ENCODE measurements at regions not wholly inside any gene's neighbourhood (a gene's known extent, or its start where the extent isn't known, plus 50 kb on each side); places are given as distances from the start of the nearest gene placed in this dataset.
A peak's percentile ranks its signal among the peaks of the same experiment; 100 is the strongest.

- no peak for DNase-seq (ENCODE audit: low read depth)
Measured at GRCh38 chr6:113496166-113496565, 361.0 kb upstream of the MARCKS start.

- DNase-seq (ENCODE audit: low read depth), result no peak
Measured at GRCh38 chr6:113500221-113500620, 356.9 kb upstream of the MARCKS start.

GRCh38 chr6:113505084-113505699, 352.0 kb upstream of the MARCKS start:
- DNase-seq (ENCODE audit: low read depth), result no peak

GRCh38 chr6:113508249-113508648, 348.9 kb upstream of the MARCKS start:
- no peak for DNase-seq (ENCODE audit: low read depth)

- no peak for DNase-seq (ENCODE audit: low read depth)
Measured at GRCh38 chr6:113511100-113511499, 346.0 kb upstream of the MARCKS start.

- no peak for DNase-seq (ENCODE audit: low read depth)
Measured at GRCh38 chr6:113512576-113512975, 344.6 kb upstream of the MARCKS start.

GRCh38 chr6:113513086-113513485, 344.1 kb upstream of the MARCKS start:
- DNase-seq (ENCODE audit: low read depth), result no peak

- DNase-seq (ENCODE audit: low read depth), result no peak
Measured at GRCh38 chr6:113522376-113522775, 334.8 kb upstream of the MARCKS start.

- DNase-seq (ENCODE audit: low read depth), result no peak
Measured at GRCh38 chr6:113524826-113525225, 332.3 kb upstream of the MARCKS start.

GRCh38 chr6:113526553-113526952, 330.6 kb upstream of the MARCKS start:
- no peak for DNase-seq (ENCODE audit: low read depth)

- DNase-seq (ENCODE audit: low read depth), result no peak
Measured at GRCh38 chr6:113526995-113527394, 330.1 kb upstream of the MARCKS start.

GRCh38 chr6:113528111-113528510, 329.0 kb upstream of the MARCKS start:
- no peak for DNase-seq (ENCODE audit: low read depth)

GRCh38 chr6:113529196-113529595, 327.9 kb upstream of the MARCKS start:
- no peak for DNase-seq (ENCODE audit: low read depth)

- no peak for DNase-seq (ENCODE audit: low read depth)
Measured at GRCh38 chr6:113529879-113530278, 327.3 kb upstream of the MARCKS start.

- DNase-seq (ENCODE audit: low read depth), result no peak
Measured at GRCh38 chr6:113530769-113531168, 326.4 kb upstream of the MARCKS start.

- no peak for DNase-seq (ENCODE audit: low read depth)
Measured at GRCh38 chr6:113539202-113539601, 317.9 kb upstream of the MARCKS start.

GRCh38 chr6:113539623-113540022, 317.5 kb upstream of the MARCKS start:
- DNase-seq (ENCODE audit: low read depth), result no peak

- DNase-seq (ENCODE audit: low read depth), result no peak
Measured at GRCh38 chr6:113540466-113540865, 316.7 kb upstream of the MARCKS start.

GRCh38 chr6:113551168-113551567, 306.0 kb upstream of the MARCKS start:
- DNase-seq (ENCODE audit: low read depth), result no peak

GRCh38 chr6:113556775-113557174, 300.4 kb upstream of the MARCKS start:
- no peak for DNase-seq (ENCODE audit: low read depth)

- DNase-seq (ENCODE audit: low read depth), result no peak
Measured at GRCh38 chr6:113558431-113558830, 298.7 kb upstream of the MARCKS start.

- DNase-seq (ENCODE audit: low read depth), result peak; percentile 46
Measured at GRCh38 chr6:113558966-113559365, 298.2 kb upstream of the MARCKS start.

- DNase-seq (ENCODE audit: low read depth), result no peak
Measured at GRCh38 chr6:113560376-113560775, 296.8 kb upstream of the MARCKS start.

GRCh38 chr6:113560908-113561307, 296.2 kb upstream of the MARCKS start:
- DNase-seq (ENCODE audit: low read depth), result peak; percentile 28

GRCh38 chr6:113562248-113562647, 294.9 kb upstream of the MARCKS start:
- no peak for DNase-seq (ENCODE audit: low read depth)

Measured in GM04504 (cell line).